A549 (cell line): ENCODE measurements at regions not wholly inside any gene's neighbourhood (a gene's known extent, or its start where the extent isn't known, plus 50 kb on each side); places are given as distances from the start of the nearest gene placed in this dataset.

Experiments
- BCL3 ChIP-seq: fragments of >200 bp; sonication (Bioruptor Twin); formaldehyde crosslinking; IDR thresholded peaks from 3 replicates; pipeline ENCODE4 v1.6.1; 2016
- CHD2 ChIP-seq: fragments of 150-350 bp; IDR thresholded peaks from 2 replicates; pipeline ENCODE4 v1.6.1; 2014; ENCODE audit warnings: low read length; ENCODE audit not compliant: partially characterized antibody
- ELK1 ChIP-seq: fragments of 150-350 bp; IDR thresholded peaks from 2 replicates; pipeline ENCODE4 v1.6.1; 2014; ENCODE audit warnings: low read depth, mild to moderate bottlenecking, low read length
- EP300 ChIP-seq, 2 experiments: fragments of >200 bp; sonication (Bioruptor Twin); formaldehyde crosslinking; IDR thresholded peaks; 2 replicates in 1 of 2; 3 replicates in 1 of 2; pipeline ENCODE4 v1.6.1; 2016 to 2017
- HDAC2 ChIP-seq: fragments of 200-600 bp; sonication (generic); IDR thresholded peaks from 2 replicates; pipeline ENCODE4 v1.6.1; 2016
- MAX ChIP-seq: IDR thresholded peaks from 2 replicates; pipeline ENCODE4 v1.6.1; 2012
- MAZ ChIP-seq: fragments of 150-350 bp; IDR thresholded peaks from 2 replicates; pipeline ENCODE4 v1.6.1; 2014; ENCODE audit warnings: antibody characterized with exemption, low read depth, low read length, borderline replicate concordance
- MYC ChIP-seq: IDR thresholded peaks from 2 replicates; pipeline ENCODE4 v1.6.1; 2012; ENCODE audit warnings: mild to moderate bottlenecking, inconsistent platforms, low read length, improper control_type of control experiment, borderline replicate concordance
- POLR2A ChIP-seq: IDR thresholded peaks from 2 replicates; pipeline ENCODE4 v1.6.1; 2012; ENCODE audit warnings: mild to moderate bottlenecking, low read length
- RAD21 ChIP-seq, 2 experiments: fragments of >200 bp in 1 of 2; sonication (Bioruptor Twin) in 1 of 2; formaldehyde crosslinking in 1 of 2; IDR thresholded peaks in 1 of 2; conservative IDR thresholded peaks in 1 of 2; 2 replicates in 1 of 2; 3 replicates in 1 of 2; pipeline ENCODE4 v1.6.1; 2012 to 2018; ENCODE audit warnings: inconsistent platforms in 1 of 2
- RARB ChIP-seq: fragments of 250-450 bp; sonication (Bioruptor Pico); IDR thresholded peaks from 2 replicates; pipeline ENCODE4 v1.8.0; 2021; ENCODE audit warnings: mild to moderate bottlenecking, moderate library complexity
- ZFP36 ChIP-seq: fragments of 450-650 bp; IDR thresholded peaks from 2 replicates; pipeline ENCODE4 v1.6.1; 2014; ENCODE audit warnings: borderline replicate concordance; ENCODE audit not compliant: partially characterized antibody
- TF ChIP-seq, protein P1 (sequence below): fragments of 450-650 bp; IDR thresholded peaks from 2 replicates; pipeline ENCODE4 v1.6.1; 2014; ENCODE audit warnings: antibody characterized with exemption
- TF ChIP-seq, protein P2 (sequence below): fragments of >200 bp; sonication (Bioruptor Twin); formaldehyde crosslinking; IDR thresholded peaks from 3 replicates; pipeline ENCODE4 v1.5.1; 2016

DNA sequence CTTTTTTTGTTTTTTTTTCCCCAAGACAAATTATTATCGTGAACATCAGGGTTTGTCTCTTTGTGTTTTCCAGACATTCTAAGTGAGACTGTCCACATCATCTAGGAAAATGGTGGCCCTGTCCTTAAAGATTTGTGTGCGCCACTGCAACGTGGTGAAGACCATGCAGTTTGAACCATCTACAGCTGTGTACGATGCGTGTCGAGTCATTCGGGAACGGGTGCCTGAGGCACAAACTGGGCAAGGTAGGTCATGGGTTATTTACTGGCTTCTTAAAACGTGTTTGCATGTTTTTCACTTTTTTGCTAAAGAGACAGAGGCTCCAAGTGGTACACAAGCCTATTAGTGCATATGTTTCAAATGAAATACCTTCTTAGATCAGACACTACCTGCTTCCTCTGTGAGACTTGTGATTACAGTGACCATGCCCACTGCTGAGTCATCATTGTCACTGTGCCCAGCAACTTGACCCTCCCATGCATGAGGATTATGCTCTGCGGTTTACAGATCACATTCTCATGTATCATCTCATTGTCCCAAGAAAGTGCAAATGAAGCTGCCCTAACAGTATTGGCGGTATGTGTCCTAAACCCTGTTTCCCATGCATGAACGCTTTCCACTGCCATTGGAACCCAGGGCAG, 395.2 kb upstream of the TPM1 start:
- TF ChIP-seq EP300 (IDR thresholded peaks at IDR 0.05), result no peak
- TF ChIP-seq ELK1, result no peak
- TF ChIP-seq HDAC2, result no peak
- TF ChIP-seq, protein P1, sequence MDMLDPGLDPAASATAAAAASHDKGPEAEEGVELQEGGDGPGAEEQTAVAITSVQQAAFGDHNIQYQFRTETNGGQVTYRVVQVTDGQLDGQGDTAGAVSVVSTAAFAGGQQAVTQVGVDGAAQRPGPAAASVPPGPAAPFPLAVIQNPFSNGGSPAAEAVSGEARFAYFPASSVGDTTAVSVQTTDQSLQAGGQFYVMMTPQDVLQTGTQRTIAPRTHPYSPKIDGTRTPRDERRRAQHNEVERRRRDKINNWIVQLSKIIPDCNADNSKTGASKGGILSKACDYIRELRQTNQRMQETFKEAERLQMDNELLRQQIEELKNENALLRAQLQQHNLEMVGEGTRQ, result no peak
- TF ChIP-seq MAX, result peak; percentile 62; the same call in 1 of the 2 replicates
- TF ChIP-seq, protein P2, sequence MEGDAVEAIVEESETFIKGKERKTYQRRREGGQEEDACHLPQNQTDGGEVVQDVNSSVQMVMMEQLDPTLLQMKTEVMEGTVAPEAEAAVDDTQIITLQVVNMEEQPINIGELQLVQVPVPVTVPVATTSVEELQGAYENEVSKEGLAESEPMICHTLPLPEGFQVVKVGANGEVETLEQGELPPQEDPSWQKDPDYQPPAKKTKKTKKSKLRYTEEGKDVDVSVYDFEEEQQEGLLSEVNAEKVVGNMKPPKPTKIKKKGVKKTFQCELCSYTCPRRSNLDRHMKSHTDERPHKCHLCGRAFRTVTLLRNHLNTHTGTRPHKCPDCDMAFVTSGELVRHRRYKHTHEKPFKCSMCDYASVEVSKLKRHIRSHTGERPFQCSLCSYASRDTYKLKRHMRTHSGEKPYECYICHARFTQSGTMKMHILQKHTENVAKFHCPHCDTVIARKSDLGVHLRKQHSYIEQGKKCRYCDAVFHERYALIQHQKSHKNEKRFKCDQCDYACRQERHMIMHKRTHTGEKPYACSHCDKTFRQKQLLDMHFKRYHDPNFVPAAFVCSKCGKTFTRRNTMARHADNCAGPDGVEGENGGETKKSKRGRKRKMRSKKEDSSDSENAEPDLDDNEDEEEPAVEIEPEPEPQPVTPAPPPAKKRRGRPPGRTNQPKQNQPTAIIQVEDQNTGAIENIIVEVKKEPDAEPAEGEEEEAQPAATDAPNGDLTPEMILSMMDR, result no peak
- TF ChIP-seq MYC, result no peak
- no peak for TF ChIP-seq BCL3
- no peak for TF ChIP-seq POLR2A
- no peak for TF ChIP-seq MAZ
- no peak for TF ChIP-seq RARB (CRISPR knock-in tag)
- no peak for TF ChIP-seq ZFP36
- TF ChIP-seq CHD2, result no peak
- TF ChIP-seq RAD21 (conservative IDR thresholded peaks at IDR 0.05 in 1 of 2, IDR thresholded peaks at IDR 0.05 in 1 of 2), result no peak
